IPS DF 4.7 (cell line): ENCODE measurements at regions not wholly inside any gene's neighbourhood (a gene's known extent, or its start where the extent isn't known, plus 50 kb on each side); places are given as distances from the start of the nearest gene placed in this dataset.

Source experiments
- DNase-seq: peaks from one replicate; pipeline ENCODE4 v3.0.0-alpha.2; 2013; ENCODE audit warnings: low spot score; ENCODE audit errors: extremely low read depth

- no peak for DNase-seq
Measured at GRCh38 chr16:54447576-54448440, 161.2 kb upstream of the IRX3 start.

GRCh38 chr16:54446639-54447038 lies 160.1 kb upstream of the IRX3 start:
- DNase-seq, result no peak

DNA sequence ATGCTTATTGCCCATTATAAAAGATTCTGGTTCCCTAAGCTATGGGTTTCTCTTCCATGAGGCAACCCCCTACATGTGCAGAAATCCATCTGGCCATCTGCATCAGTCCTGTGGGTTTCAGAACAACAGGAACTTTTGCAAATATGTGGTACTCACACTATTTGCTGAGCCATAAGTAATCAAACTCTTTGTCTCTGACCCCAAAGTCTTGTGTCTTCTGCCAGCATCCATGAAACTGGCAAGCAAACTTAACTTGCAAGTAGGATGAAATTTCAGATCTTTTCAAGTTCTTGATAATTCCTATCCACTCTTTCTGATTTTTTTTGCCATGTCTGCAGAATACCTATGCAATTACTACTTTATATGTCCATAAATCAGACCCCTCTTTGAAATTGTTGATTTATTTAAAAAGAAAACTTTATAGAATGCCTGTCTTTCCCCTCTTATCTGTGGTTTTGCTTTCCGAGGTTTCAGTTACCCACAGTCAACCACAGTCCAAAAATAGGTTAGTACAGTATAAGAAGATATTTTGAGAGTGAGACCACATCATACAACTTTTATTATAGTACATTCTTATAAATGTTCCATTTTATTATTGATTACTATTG lies 158.4 kb upstream of the IRX3 start:
- DNase-seq, result no peak

DNA sequence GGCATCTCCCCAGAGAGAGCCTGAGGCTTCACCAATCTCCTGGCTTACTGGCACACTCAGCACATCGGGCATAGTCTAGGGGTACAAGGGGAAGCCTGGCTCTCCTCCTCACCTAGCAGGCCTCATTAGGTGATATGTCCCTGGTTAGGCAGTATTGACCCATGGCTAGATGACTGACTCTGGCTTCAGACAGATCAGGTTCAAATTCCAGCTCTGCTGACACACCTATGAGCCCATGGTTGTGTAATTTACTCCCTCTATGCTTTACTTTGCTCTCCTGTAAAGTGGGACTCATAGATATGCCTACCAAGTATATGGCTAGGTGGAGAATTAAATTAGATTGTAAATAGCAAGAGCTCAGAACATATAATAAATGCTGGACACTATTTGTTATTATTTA lies 157.3 kb upstream of the IRX3 start:
- DNase-seq, result no peak

- no peak for DNase-seq
Measured at GRCh38 chr16:54443352-54443751, 156.8 kb upstream of the IRX3 start.

DNA sequence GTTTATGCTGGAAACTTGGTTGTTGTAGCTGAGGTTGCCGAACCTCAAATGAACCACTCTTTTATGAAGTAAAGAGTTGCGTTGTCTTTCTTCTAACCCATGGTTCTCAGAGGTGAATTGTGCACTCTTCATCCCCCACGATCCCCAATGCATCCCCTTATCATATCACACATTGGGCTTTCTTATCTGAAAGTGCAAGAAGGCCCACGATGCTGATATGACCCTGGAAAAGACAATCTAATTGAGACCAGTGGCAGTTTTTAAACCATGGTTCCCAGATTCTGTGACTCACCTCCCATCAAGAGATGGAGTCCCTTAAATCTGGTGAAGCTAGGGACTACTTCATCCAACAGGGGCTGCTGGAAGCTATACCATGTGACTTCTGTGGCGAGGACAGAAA lies 156.3 kb upstream of the IRX3 start:
- no peak for DNase-seq

DNA sequence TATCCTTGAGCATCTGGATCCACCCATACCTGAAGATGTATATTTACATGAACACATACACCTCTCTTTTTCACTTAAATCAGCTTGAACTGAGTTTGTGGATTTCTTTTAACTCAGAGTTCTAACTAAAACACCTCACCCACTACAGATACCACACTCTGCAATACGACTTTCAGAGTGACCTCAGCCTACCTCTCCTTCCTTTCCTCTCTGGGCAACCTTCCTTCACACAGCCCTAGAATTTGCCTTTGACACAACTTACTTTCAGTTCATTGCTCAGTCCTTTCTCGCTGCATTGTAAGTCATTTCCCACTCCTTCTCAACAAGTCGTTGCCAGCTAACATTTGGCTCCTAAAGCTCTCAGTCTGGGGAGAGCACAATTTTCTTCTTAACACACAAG lies 151.9 kb upstream of the IRX3 start:
- DNase-seq, result no peak

DNA sequence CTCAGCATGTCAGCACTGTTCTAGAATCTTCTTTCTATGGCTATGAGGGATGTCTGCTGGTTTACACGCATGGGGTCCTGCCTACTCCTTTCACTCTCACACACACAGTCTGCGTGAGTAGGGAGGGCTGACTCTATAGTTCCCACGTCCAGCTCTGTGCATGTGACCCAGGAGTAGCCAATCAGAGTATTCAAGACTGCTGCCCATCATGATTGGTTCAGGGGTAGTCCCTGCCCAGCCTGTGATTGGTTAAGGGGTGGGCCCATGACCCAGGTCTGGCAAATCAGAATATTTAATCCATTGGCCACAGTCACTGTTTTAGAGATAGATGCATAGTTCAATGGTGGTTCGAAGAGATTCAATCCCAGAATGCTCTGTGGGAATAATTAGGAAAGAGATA lies 151.3 kb upstream of the IRX3 start:
- no peak for DNase-seq

DNA sequence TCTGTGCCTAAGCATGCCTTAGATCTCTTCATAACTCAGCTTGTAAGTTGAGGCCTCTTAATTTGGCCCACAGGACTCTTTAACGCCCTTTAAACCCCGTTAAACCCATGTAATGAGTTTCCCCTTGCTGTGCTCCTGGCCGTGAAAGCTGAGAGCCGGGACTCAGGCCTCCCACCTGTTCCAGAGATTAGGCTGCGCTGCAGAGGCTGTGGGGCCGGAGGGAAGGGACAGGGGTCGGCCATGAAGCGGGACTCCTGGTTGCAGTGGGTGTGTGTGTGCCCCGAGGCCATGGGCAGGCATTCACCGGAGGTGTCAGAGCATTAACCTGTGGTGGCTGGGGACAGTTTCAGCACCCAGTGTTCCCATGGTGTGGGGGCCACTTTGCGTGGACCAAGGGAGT lies 150.8 kb upstream of the IRX3 start:
- no peak for DNase-seq

DNA sequence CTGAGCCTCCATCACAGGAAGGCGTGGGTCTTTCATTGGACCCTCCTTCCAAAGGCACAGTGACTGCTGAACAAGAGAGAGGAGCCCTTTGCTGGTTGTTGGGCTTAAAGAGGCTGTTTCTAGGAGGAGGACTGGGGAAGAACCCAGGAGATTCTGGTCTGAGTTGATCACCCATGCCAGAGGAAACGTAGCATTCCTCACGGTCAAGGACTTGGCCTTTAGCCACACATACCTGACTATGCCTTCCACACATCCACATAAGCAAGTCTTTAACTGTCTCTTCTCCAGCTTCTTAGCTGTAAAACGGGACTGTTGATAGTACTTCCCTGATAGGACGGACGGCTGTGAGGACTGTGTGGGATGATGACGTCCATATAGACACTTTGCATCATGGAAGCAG lies 149.8 kb upstream of the IRX3 start:
- DNase-seq, result no peak

DNA sequence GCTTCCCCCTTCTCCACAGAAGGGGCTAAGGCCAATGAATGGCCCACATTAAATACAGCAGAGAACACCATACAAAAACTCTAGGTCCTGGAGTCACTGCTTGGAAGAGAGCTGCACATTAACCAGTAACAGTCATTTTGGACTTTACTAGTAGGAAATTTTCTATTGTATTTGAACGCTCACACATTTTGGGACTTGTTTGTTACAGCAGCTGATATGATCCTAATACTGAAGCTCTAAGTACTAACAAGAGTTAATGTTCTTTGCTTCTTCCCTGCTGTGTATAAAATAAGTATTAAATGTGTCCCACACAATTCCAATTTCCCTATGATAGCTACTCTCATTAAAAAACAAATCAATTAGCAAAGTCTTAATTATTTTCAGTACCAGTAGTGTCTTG lies 148.3 kb upstream of the IRX3 start:
- DNase-seq, result no peak

- no peak for DNase-seq
Measured at GRCh38 chr16:54432897-54433229, 146.3 kb upstream of the IRX3 start.

GRCh38 chr16:54431997-54432896 lies 145.7 kb upstream of the IRX3 start:
- DNase-seq, result no peak

GRCh38 chr16:54431041-54431996 lies 144.7 kb upstream of the IRX3 start:
- DNase-seq, result no peak

GRCh38 chr16:54430491-54431030 lies 144.0 kb upstream of the IRX3 start:
- DNase-seq, result no peak

DNA sequence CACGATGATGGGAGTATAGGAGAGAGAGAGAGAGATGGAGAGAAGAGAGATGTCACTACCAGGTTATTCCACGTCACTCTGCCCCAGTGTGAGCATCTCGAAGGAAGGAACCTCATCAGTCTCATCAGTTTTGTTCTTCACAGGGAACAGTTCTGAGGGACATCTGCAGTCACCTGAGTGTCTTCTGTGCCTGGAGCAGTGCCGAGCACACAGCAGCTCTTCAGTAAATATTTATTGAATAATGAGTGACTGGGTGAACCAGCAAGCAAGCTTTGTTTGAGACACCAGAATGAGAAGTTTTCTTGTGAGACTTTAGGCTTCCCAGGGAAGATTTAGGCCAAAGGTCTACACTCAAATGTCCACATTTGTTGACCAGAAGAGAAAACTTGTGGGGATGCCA lies 142.4 kb upstream of the IRX3 start:
- DNase-seq, result no peak

GRCh38 chr16:54426553-54426849 lies 139.9 kb upstream of the IRX3 start:
- DNase-seq, result no peak

- no peak for DNase-seq
Measured at GRCh38 chr16:54425681-54426552, 139.3 kb upstream of the IRX3 start.

GRCh38 chr16:54425068-54425467 lies 138.5 kb upstream of the IRX3 start:
- no peak for DNase-seq

DNA sequence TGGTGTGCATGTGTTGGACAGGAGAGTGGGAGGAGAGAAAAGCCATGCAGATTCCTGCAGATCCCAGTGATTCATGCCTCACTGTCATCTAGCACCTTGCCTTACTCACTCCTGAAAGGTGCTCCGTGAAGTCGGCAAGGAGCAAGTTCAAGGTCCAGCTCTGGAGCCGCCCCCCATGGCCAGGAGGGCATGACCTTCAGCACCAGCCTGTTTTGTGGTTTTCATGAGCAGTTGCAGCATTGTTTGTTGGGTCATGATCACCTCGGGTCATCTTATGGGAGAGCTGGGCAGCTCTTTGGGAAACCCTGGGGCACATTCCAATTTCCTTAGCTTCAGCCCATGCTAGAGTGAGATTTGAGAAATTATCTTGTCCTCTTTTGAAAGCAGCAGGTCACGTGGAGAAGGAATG lies 137.5 kb upstream of the IRX3 start:
- DNase-seq, result no peak
